H9 (cell line): ENCODE measurements at regions not wholly inside any gene's neighbourhood (a gene's known extent, or its start where the extent isn't known, plus 50 kb on each side); places are given as distances from the start of the nearest gene placed in this dataset.

ENCODE experiments used
- DNase-seq: peaks from one replicate; pipeline ENCODE4 v3.0.0-alpha.2; 2017
- H2AFZ ChIP-seq: one replicate; pipeline ENCODE4 v1.6.1; 2013; ENCODE audit warnings: mild to moderate bottlenecking, low read length, control low read depth, moderate library complexity
- H2AK5ac ChIP-seq: 2 replicates; pipeline ENCODE4 v1.6.1; 2013; ENCODE audit warnings: low read length, control low read depth, mixed read lengths; ENCODE audit not compliant: insufficient read length
- H2BK120ac ChIP-seq: one replicate; pipeline ENCODE4 v1.6.1; 2013; ENCODE audit warnings: low read depth, mild to moderate bottlenecking, low read length, control low read depth, inconsistent platforms; ENCODE audit not compliant: poor library complexity, severe bottlenecking
- H2BK12ac ChIP-seq: 2 replicates; pipeline ENCODE4 v1.6.1; 2013; ENCODE audit warnings: low read length, control low read depth, mixed read lengths, low read depth; ENCODE audit not compliant: insufficient read length
- H2BK15ac ChIP-seq: 2 replicates; pipeline ENCODE4 v1.6.1; 2013; ENCODE audit warnings: low read depth, low read length, control low read depth
- H2BK20ac ChIP-seq: one replicate; pipeline ENCODE4 v1.6.1; 2013; ENCODE audit warnings: low read depth, mild to moderate bottlenecking, low read length, control low read depth, inconsistent platforms; ENCODE audit not compliant: poor library complexity, severe bottlenecking
- H2BK5ac ChIP-seq: 2 replicates; pipeline ENCODE4 v1.6.1; 2013; ENCODE audit warnings: low read length, control low read depth, mixed read lengths; ENCODE audit not compliant: insufficient read length
- H3K14ac ChIP-seq: 2 replicates; pipeline ENCODE4 v1.6.1; 2013; ENCODE audit warnings: low read length, control low read depth; ENCODE audit not compliant: insufficient read depth
- H3K18ac ChIP-seq: 2 replicates; pipeline ENCODE4 v1.6.1; 2013; ENCODE audit warnings: low read depth, mild to moderate bottlenecking, mixed read lengths, low read length, control low read depth; ENCODE audit not compliant: insufficient read length
- H3K23ac ChIP-seq: 2 replicates; pipeline ENCODE4 v1.6.1; 2013; ENCODE audit warnings: low read length, control low read depth, mixed read lengths, low read depth; ENCODE audit not compliant: insufficient read length
- H3K23me2 ChIP-seq: 2 replicates; pipeline ENCODE4 v1.6.1; 2013; ENCODE audit warnings: low read depth, mild to moderate bottlenecking, mixed read lengths, low read length, control low read depth; ENCODE audit not compliant: insufficient read length, poor library complexity, severe bottlenecking
- H3K27ac ChIP-seq: 2 replicates; pipeline ENCODE4 v1.5.1; 2013; ENCODE audit warnings: low read length, control low read depth, mixed read lengths, low read depth; ENCODE audit not compliant: insufficient read length
- H3K27me3 ChIP-seq: 2 replicates; pipeline ENCODE4 v1.6.1; 2013; ENCODE audit warnings: low read length, control low read depth, inconsistent platforms; ENCODE audit not compliant: insufficient read depth
- H3K4ac ChIP-seq: 2 replicates; pipeline ENCODE4 v1.6.1; 2013; ENCODE audit warnings: low read depth, mild to moderate bottlenecking, control low read depth, inconsistent platforms, low read length, moderate library complexity
- H3K4me1 ChIP-seq: 2 replicates; pipeline ENCODE4 v1.6.1; 2013; ENCODE audit warnings: low read length, control low read depth, inconsistent platforms; ENCODE audit not compliant: insufficient read depth
- H3K4me2 ChIP-seq: 2 replicates; pipeline ENCODE4 v1.6.1; 2013; ENCODE audit warnings: low read length, control low read depth, mixed read lengths; ENCODE audit not compliant: insufficient read length, insufficient read depth
- H3K56ac ChIP-seq: 2 replicates; pipeline ENCODE4 v1.6.1; 2013; ENCODE audit warnings: low read depth, mild to moderate bottlenecking, mixed read lengths, low read length, control low read depth; ENCODE audit not compliant: insufficient read length
- H3K79me1 ChIP-seq: 2 replicates; pipeline ENCODE4 v1.6.1; 2013; ENCODE audit warnings: low read depth, mild to moderate bottlenecking, moderate library complexity, low read length, control low read depth, inconsistent platforms; ENCODE audit not compliant: insufficient read depth, poor library complexity, severe bottlenecking
- H3K79me2 ChIP-seq: 2 replicates; pipeline ENCODE4 v1.6.1; 2013; ENCODE audit warnings: low read length, control low read depth, inconsistent platforms; ENCODE audit not compliant: insufficient read depth
- H3K9ac ChIP-seq: 2 replicates; pipeline ENCODE4 v1.6.1; 2013; ENCODE audit warnings: low read length, control low read depth, mixed read lengths; ENCODE audit not compliant: insufficient read length; ENCODE audit errors: extremely low read depth
- H3K9me3 ChIP-seq: one replicate; pipeline ENCODE4 v1.6.1; 2013; ENCODE audit warnings: low read depth, low read length, inconsistent platforms; ENCODE audit not compliant: control insufficient read depth
- H3T11ph ChIP-seq: one replicate; pipeline ENCODE4 v1.6.1; 2013; ENCODE audit warnings: mild to moderate bottlenecking, low read length, control low read depth, inconsistent platforms
- H4K20me1 ChIP-seq: one replicate; pipeline ENCODE4 v1.6.1; 2013; ENCODE audit not compliant: control insufficient read depth, insufficient read length, insufficient read depth
- H4K5ac ChIP-seq: 2 replicates; pipeline ENCODE4 v1.6.1; 2013; ENCODE audit warnings: low read depth, mild to moderate bottlenecking, mixed read lengths, low read length, control low read depth; ENCODE audit not compliant: insufficient read length
- H4K8ac ChIP-seq: replicated peaks from 2 replicates; pipeline ENCODE4 v1.6.1; 2013; ENCODE audit warnings: low read length, control low read depth, mixed read lengths, low read depth; ENCODE audit not compliant: insufficient read length
- H4K91ac ChIP-seq: 2 replicates; pipeline ENCODE4 v1.6.1; 2013; ENCODE audit warnings: low read depth, mild to moderate bottlenecking, moderate library complexity, mixed read lengths, low read length, control low read depth; ENCODE audit not compliant: insufficient read length
- H3K27ac Mint-ChIP-seq, 3 experiments: 2 replicates in 2 of 3; 3 replicates in 1 of 3; pipeline ENCODE4 v1.8.0; 2020 to 2021; ENCODE audit warnings: mixed read lengths in 3 of 3, mild to moderate bottlenecking in 1 of 3, moderate library complexity in 1 of 3
- H3K27me3 Mint-ChIP-seq: 2 replicates; pipeline ENCODE4 v1.8.0; 2021; ENCODE audit warnings: low read depth, mild to moderate bottlenecking, moderate library complexity, mixed read lengths
- H3K36me3 Mint-ChIP-seq, 3 experiments: 2 replicates in 2 of 3; 3 replicates in 1 of 3; pipeline ENCODE4 v1.8.0; 2020 to 2021; ENCODE audit warnings: low read depth in 3 of 3, mixed read lengths in 3 of 3; ENCODE audit not compliant: insufficient read depth in 1 of 3
- H3K4me1 Mint-ChIP-seq, 2 experiments: 2 replicates each; pipeline ENCODE4 v1.8.0; 2020; ENCODE audit warnings: mixed read lengths in 2 of 2
- H3K4me3 Mint-ChIP-seq, 2 experiments: 2 replicates in 1 of 2; 3 replicates in 1 of 2; pipeline ENCODE4 v1.8.0; 2020 to 2021; ENCODE audit warnings: mild to moderate bottlenecking in 2 of 2, mixed read lengths in 2 of 2, moderate library complexity in 1 of 2
- H3K9me3 Mint-ChIP-seq, 2 experiments: 2 replicates in 1 of 2; 3 replicates in 1 of 2; pipeline ENCODE4 v1.8.0; 2020; ENCODE audit warnings: mild to moderate bottlenecking in 2 of 2, mixed read lengths in 2 of 2, moderate library complexity in 1 of 2
- WGBS: extraction: QIAGEN DNeasy Blood & Tissue Kit; methylation state at CpG from one replicate; pipeline ENCODE4 v1.1.7; 2013; ENCODE audit warnings: missing lambda C conversion rate, low lambda C conversion rate, mixed read lengths; ENCODE audit not compliant: insufficient read length; ENCODE audit errors: extremely low coverage; 5-methylcytosine and 5-hydroxymethylcytosine counted together
- TF ChIP-seq, protein P1 (sequence below): fragments of 200-600 bp; sonication (generic); conservative IDR thresholded peaks from 3 replicates; pipeline ENCODE4 v1.8.0; 2021; ENCODE audit warnings: antibody characterized with exemption, mild to moderate bottlenecking

GRCh38 chr1:216910081-216910840, 187.0 kb upstream of the ESRRG start:
- no peaks in the 10 kb centered on the region for H3K23me2 ChIP-seq
- H2BK120ac ChIP-seq: no peak overlapping the region
- no peaks in the 10 kb centered on the region for H3K36me3 Mint-ChIP-seq
- TF ChIP-seq, protein P1, sequence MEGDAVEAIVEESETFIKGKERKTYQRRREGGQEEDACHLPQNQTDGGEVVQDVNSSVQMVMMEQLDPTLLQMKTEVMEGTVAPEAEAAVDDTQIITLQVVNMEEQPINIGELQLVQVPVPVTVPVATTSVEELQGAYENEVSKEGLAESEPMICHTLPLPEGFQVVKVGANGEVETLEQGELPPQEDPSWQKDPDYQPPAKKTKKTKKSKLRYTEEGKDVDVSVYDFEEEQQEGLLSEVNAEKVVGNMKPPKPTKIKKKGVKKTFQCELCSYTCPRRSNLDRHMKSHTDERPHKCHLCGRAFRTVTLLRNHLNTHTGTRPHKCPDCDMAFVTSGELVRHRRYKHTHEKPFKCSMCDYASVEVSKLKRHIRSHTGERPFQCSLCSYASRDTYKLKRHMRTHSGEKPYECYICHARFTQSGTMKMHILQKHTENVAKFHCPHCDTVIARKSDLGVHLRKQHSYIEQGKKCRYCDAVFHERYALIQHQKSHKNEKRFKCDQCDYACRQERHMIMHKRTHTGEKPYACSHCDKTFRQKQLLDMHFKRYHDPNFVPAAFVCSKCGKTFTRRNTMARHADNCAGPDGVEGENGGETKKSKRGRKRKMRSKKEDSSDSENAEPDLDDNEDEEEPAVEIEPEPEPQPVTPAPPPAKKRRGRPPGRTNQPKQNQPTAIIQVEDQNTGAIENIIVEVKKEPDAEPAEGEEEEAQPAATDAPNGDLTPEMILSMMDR: no peak
- H3K79me1 ChIP-seq: no peaks in the 10 kb centered on the region
- no peaks in the 10 kb centered on the region for H3K4me1 ChIP-seq
- H3K23ac ChIP-seq: no peak overlapping the region
- H3K9ac ChIP-seq: no peak overlapping the region
- H4K5ac ChIP-seq: no peak overlapping the region
- no peak overlapping the region for H3K4me2 ChIP-seq
- no peaks in the 10 kb centered on the region for H3K27me3 Mint-ChIP-seq
- no peaks in the 10 kb centered on the region for H3K79me2 ChIP-seq
- no peak overlapping the region for H2BK12ac ChIP-seq
- no peak overlapping the region for H3K27ac Mint-ChIP-seq
- no peak overlapping the region for H3K4me3 Mint-ChIP-seq
- H3T11ph ChIP-seq: no peak overlapping the region
- H4K8ac ChIP-seq: no peak overlapping the region
- H3K18ac ChIP-seq: no peak overlapping the region
- H2BK5ac ChIP-seq: no peak overlapping the region
- H2AK5ac ChIP-seq: no peak overlapping the region
- no peak overlapping the region for H2AFZ ChIP-seq
- no peak overlapping the region for H3K4ac ChIP-seq
- WGBS: no CpG with 5 or more reads among the region's 5 CpGs
- no peaks in the 10 kb centered on the region for H3K9me3 ChIP-seq
- H3K4me1 Mint-ChIP-seq: peaks cover 3 to 5% of the 10 kb centered on the region in 2 experiments; a peak in 3 of 4 replicates
- H3K27me3 ChIP-seq: no peaks in the 10 kb centered on the region
- no peak overlapping the region for H3K56ac ChIP-seq
- no peak overlapping the region for H2BK15ac ChIP-seq
- no peaks in the 10 kb centered on the region for H4K20me1 ChIP-seq
- no peak overlapping the region for H3K14ac ChIP-seq
- H4K91ac ChIP-seq: no peak overlapping the region
- no peak for DNase-seq
- no peaks in the 10 kb centered on the region for H3K9me3 Mint-ChIP-seq
- H2BK20ac ChIP-seq: no peak overlapping the region
- no peak overlapping the region for H3K27ac ChIP-seq
